GM18505 (cell line): ENCODE measurements at regions not wholly inside any gene's neighbourhood (a gene's known extent, or its start where the extent isn't known, plus 50 kb on each side); places are given as distances from the start of the nearest gene placed in this dataset.

ENCODE experiments used
- ATAC-seq: cut with Tn5 transposase; IDR thresholded peaks from one replicate; pipeline ENCODE4 v1.9.1; 2021; ENCODE audit not compliant: unreplicated experiment
- POLR2A ChIP-seq: IDR thresholded peaks from 4 replicates; pipeline ENCODE4 v1.6.1; 2011; ENCODE audit warnings: borderline replicate concordance; ENCODE audit not compliant: insufficient read depth, insufficient read length; ENCODE audit errors: extremely low read depth

- TF ChIP-seq POLR2A = no peak
Measured at GRCh38 chr21:15219039-15219438, 154.2 kb upstream of the NRIP1 start.

GRCh38 chr21:15219894-15220293, 155.1 kb upstream of the NRIP1 start:
- TF ChIP-seq POLR2A = no peak
- no peak for ATAC-seq

More at GRCh38 chr21:15219039-15219438, 154.2 kb upstream of the NRIP1 start:
- ATAC-seq = no peak

- ATAC-seq = no peak
- TF ChIP-seq POLR2A = no peak
Measured at GRCh38 chr21:15221799-15222386, 157.1 kb upstream of the NRIP1 start.

GRCh38 chr21:15222707-15223106, 157.9 kb upstream of the NRIP1 start:
- no peak for TF ChIP-seq POLR2A
- no peak for ATAC-seq

- no peak for ATAC-seq
- TF ChIP-seq POLR2A = no peak
Measured at GRCh38 chr21:15224346-15225086, 159.7 kb upstream of the NRIP1 start.

DNA sequence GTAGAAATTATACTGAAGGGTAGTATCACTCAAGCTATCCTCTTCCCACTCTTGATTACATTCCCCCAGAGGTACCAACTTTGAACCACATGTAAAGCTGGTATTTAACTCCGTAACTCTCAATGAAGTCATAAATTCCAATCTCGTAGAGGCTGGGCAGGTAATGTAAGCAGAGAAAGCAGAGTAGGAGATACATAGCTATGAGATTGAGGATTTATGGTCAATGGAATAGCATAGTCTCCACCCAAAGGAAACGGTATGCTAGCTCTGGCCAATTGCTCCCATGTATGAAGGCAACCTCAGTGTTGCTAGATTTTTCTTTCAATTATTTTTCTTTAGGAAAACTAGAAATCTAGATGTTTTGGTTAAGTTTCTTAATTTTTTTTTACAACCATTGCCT, 163.1 kb upstream of the NRIP1 start:
- ATAC-seq = no peak
- TF ChIP-seq POLR2A = no peak

DNA sequence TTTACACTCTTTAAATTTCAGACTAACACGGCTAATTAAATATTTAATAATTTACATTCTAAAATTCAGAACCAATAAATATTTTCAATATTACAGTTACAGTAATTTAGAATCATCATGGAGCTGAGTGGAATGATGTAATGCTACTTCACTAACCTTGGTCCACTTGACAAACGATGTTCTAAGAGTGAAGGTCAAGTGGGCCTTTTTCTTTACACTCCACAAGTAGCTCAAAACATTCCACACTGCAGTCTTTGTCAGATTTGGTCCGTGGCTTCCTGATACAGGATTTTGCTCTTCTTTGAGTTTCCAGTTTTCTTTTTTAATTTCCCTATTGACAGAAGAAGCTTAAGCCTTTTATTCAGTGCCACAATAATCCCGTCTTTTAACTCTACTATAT, 164.6 kb upstream of the NRIP1 start:
- no peak for TF ChIP-seq POLR2A
- ATAC-seq = no peak

GRCh38 chr21:15233611-15234010, 168.8 kb upstream of the NRIP1 start:
- TF ChIP-seq POLR2A = no peak
- no peak for ATAC-seq

DNA sequence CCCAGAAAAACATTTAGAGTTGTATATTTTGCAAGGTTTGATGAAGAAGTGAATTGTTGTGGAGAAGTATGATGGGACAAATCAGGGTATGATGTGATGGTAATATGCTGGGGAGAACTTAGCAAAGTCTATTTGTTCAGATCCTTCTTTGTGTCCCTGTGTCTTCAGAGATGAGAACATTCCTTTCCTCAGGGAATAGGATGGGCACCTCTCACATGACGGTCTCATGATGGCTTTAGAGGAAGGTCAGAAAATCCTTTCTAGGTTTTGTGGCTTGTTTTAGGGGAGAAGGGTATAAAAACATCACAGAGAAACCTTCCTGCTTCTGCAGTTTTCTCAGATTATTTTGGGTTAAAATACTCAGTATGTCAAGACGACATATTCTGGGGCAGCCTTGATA, 171.3 kb upstream of the NRIP1 start:
- no peak for TF ChIP-seq POLR2A
- no peak for ATAC-seq

GRCh38 chr21:15240848-15241247, 176.0 kb upstream of the NRIP1 start:
- TF ChIP-seq POLR2A = no peak
- no peak for ATAC-seq

- no peak for ATAC-seq
- TF ChIP-seq POLR2A = no peak
Measured at GRCh38 chr21:15241997-15242736, 177.4 kb upstream of the NRIP1 start.

DNA sequence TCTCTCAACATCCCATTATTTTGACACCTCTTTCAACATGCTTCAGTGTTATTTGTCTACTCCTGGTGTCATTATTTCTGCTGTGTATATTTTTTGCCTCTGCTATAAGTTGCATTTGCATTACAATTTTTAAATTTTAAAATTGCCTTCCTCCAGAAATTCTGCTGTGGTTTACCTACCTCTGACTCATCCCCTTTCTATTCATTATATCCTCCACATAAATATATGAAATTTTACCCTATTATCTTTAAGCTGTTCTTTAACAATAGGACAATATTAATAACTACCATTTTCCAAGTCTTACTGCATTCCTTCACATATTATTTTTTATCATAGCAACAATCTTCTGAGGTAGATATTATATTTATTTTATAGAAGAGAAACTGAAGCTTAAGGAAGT, 178.1 kb upstream of the NRIP1 start:
- TF ChIP-seq POLR2A = no peak
- no peak for ATAC-seq

DNA sequence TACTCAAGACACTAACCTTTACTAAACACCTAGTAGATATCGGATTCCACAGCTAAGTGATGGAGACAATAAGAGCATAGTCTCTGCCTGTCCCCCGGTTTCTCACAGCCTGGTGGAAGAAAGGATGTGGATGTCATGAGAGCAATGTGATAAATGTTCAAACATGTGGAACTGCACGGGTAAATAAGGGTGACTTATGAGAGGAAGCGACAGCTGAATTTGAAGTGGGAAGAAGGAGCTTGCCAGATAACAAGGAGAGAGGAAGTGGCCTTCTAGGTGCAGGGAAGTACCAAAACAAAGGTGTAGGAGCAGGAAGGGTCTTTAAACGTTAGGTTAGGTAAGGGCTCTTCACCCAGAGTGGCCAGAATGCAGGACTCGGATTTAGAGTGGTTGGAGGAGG, 178.6 kb upstream of the NRIP1 start:
- TF ChIP-seq POLR2A = no peak
- no peak for ATAC-seq

DNA sequence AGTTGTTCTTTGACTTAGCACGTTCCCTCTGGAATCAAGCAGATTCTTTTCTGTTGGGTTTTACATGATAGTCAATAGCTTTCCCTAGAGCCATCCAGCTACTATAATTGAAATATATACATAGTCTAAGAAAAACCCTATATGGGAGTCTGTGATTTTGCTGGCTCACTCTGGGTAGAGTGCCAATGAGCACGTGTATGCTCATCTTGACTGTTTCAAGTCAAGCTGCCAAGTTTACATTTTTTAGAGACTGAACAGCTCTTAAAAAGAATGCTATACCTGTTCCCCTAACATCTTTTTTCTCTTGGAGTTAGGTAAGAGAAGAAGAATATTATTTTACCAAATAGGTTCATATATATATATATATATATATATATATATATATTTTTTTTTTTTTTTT, 182.8 kb upstream of the NRIP1 start:
- ATAC-seq = no peak
- TF ChIP-seq POLR2A = no peak
